ENCODE measurements at regions not wholly inside any gene's neighbourhood (a gene's known extent, or its start where the extent isn't known, plus 50 kb on each side); places are given as distances from the start of the nearest gene placed in this dataset.

DNA sequence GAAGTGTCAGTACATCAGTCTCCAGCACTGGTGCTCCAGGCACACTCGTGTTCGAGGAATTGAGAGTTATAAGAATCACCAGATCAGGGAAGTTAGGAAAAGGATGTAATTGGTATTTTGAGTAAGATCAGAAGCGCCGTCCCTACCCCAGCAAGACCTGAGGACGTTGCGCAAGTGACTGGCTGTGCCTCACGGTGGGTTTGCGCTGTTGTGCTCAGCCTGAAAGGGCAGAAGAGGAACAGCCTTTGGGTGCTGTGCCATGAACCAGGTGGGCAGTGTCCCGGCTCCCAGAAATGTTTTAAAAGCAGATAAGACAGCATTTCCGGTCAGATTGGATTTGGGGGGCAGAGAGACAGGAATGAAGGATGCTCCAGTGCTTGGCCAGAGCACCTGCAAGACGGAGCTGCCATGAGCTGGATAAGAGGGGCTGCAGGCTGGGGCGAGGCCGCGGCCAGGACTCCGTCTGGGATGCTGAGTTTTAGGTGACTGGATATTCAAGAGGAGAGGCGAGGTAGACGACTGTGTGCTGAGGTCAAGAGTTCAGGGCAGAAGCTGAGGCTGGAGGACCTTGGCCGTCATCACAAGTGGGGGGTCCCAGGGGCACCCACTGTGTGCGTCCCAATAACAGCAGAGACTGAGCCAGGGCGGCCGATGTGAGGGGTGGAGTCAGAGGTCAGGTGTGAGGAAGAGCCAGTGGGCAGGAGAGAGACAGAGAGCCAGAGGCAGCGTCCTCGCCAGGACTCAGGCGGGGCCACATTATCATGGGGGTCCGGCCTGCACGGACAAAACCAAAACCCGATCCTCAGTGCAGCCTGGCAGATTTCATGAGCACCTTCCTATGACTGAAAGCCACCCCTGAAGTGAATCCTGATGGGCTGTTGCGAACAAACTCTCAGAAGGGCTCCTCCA is 77.7 kb upstream of the ALKAL2 start:
- no peak for TF ChIP-seq SIN3A (IDR thresholded peaks at IDR 0.05; ENCODE audit: borderline replicate concordance, insufficient read depth, low read length)
- no peak for TF ChIP-seq FOXP2 (optimal IDR thresholded peaks at IDR 0.05; ENCODE audit: borderline replicate concordance, extremely low read depth, extremely low read length, insufficient read depth)
- TF ChIP-seq POLR2AphosphoS5 (IDR thresholded peaks at IDR 0.05; ENCODE audit: low read depth, low read length), result no peak
- no peak for TF ChIP-seq TAF1 (IDR thresholded peaks at IDR 0.05; ENCODE audit: borderline replicate concordance, insufficient read depth, low read length)
- TF ChIP-seq, protein P1, sequence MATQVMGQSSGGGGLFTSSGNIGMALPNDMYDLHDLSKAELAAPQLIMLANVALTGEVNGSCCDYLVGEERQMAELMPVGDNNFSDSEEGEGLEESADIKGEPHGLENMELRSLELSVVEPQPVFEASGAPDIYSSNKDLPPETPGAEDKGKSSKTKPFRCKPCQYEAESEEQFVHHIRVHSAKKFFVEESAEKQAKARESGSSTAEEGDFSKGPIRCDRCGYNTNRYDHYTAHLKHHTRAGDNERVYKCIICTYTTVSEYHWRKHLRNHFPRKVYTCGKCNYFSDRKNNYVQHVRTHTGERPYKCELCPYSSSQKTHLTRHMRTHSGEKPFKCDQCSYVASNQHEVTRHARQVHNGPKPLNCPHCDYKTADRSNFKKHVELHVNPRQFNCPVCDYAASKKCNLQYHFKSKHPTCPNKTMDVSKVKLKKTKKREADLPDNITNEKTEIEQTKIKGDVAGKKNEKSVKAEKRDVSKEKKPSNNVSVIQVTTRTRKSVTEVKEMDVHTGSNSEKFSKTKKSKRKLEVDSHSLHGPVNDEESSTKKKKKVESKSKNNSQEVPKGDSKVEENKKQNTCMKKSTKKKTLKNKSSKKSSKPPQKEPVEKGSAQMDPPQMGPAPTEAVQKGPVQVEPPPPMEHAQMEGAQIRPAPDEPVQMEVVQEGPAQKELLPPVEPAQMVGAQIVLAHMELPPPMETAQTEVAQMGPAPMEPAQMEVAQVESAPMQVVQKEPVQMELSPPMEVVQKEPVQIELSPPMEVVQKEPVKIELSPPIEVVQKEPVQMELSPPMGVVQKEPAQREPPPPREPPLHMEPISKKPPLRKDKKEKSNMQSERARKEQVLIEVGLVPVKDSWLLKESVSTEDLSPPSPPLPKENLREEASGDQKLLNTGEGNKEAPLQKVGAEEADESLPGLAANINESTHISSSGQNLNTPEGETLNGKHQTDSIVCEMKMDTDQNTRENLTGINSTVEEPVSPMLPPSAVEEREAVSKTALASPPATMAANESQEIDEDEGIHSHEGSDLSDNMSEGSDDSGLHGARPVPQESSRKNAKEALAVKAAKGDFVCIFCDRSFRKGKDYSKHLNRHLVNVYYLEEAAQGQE (IDR thresholded peaks at IDR 0.05; ENCODE audit: insufficient read depth in 1 of 2, low read depth in 2 of 2, low read length in 2 of 2), result no peak

DNA sequence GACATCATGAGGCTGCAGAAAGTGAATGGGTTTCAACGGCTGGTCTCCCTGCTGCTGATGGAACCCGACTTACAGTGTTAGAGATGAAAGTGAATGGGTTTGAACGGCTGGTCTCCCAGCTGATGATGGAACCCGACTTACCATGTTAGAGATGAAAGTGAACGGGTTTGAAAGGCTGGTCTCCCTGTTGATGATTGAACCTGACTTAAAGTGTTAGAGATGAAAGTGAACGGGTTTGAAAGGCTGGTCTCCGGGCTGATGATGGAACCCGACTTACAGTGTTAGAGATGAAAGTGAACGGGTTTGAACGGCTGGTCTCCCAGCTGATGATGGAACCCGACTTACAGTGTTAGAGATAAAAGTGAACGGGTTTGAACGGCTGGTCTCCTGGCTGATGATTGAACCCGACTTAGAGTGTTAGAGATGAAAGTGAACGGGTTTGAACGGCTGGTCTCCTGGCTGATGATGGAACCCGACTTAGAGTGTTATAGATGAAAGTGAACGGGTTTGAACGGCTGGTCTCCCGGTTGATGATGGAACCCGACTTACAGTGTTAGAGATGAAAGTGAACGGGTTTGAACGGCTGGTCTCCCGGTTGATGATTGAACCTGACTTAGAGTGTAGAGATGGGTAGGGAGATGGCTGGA is 76.1 kb upstream of the ALKAL2 start:
- no peak for TF ChIP-seq SIN3A (IDR thresholded peaks at IDR 0.05; ENCODE audit: borderline replicate concordance, insufficient read depth, low read length)
- no peak for TF ChIP-seq POLR2AphosphoS5 (IDR thresholded peaks at IDR 0.05; ENCODE audit: low read depth, low read length)
- TF ChIP-seq FOXP2 (optimal IDR thresholded peaks at IDR 0.05; ENCODE audit: borderline replicate concordance, extremely low read depth, extremely low read length, insufficient read depth), result no peak
- TF ChIP-seq, protein P1 (IDR thresholded peaks at IDR 0.05; ENCODE audit: insufficient read depth in 1 of 2, low read depth in 2 of 2, low read length in 2 of 2), result no peak
- no peak for TF ChIP-seq TAF1 (IDR thresholded peaks at IDR 0.05; ENCODE audit: borderline replicate concordance, insufficient read depth, low read length)

- no peak for TF ChIP-seq TAF1 (IDR thresholded peaks at IDR 0.05; ENCODE audit: borderline replicate concordance, insufficient read depth, low read length)
- TF ChIP-seq, protein P1 (IDR thresholded peaks at IDR 0.05; ENCODE audit: insufficient read depth in 1 of 2, low read depth in 2 of 2, low read length in 2 of 2), result no peak
- no peak for TF ChIP-seq SIN3A (IDR thresholded peaks at IDR 0.05; ENCODE audit: borderline replicate concordance, insufficient read depth, low read length)
- no peak for TF ChIP-seq POLR2AphosphoS5 (IDR thresholded peaks at IDR 0.05; ENCODE audit: low read depth, low read length)
- TF ChIP-seq FOXP2 (optimal IDR thresholded peaks at IDR 0.05; ENCODE audit: borderline replicate concordance, extremely low read depth, extremely low read length, insufficient read depth), result no peak
Observed at GRCh38 chr2:362924-363323, 75.0 kb upstream of the ALKAL2 start.

GRCh38 chr2:360124-360523 is 72.2 kb upstream of the ALKAL2 start:
- TF ChIP-seq TAF1 (IDR thresholded peaks at IDR 0.05; ENCODE audit: borderline replicate concordance, insufficient read depth, low read length) (no peak), SIN3A (IDR thresholded peaks at IDR 0.05; ENCODE audit: borderline replicate concordance, insufficient read depth, low read length) (no peak), POLR2AphosphoS5 (IDR thresholded peaks at IDR 0.05; ENCODE audit: low read depth, low read length) (no peak), FOXP2 (optimal IDR thresholded peaks at IDR 0.05; ENCODE audit: borderline replicate concordance, extremely low read depth, extremely low read length, insufficient read depth) (no peak)
- TF ChIP-seq, protein P1 (IDR thresholded peaks at IDR 0.05; ENCODE audit: insufficient read depth in 1 of 2, low read depth in 2 of 2, low read length in 2 of 2), result no peak

Data from PFSK-1 (cell line).